ENCODE measurements at regions not wholly inside any gene's neighbourhood (a gene's known extent, or its start where the extent isn't known, plus 50 kb on each side); places are given as distances from the start of the nearest gene placed in this dataset.

- TF ChIP-seq CTCF (conservative IDR thresholded peaks at IDR 0.05; ENCODE audit: low read depth, low read length): no peak
- no peak overlapping the region for H3K4me3 ChIP-seq (ENCODE audit: low read depth, low read length)
- no peak for DNase-seq (ENCODE audit: low read depth)
Measured at GRCh38 chr13:62906896-62907295, 1491.2 kb upstream of the PCDH20 start.

- no peak overlapping the region for H3K4me3 ChIP-seq (ENCODE audit: low read depth, low read length)
- no peak for DNase-seq (ENCODE audit: low read depth)
- TF ChIP-seq CTCF (conservative IDR thresholded peaks at IDR 0.05; ENCODE audit: low read depth, low read length): no peak
Measured at GRCh38 chr13:62906469-62906868, 1490.8 kb upstream of the PCDH20 start.

- H3K4me3 ChIP-seq (ENCODE audit: low read depth, low read length): no peak overlapping the region
- DNase-seq (ENCODE audit: low read depth): no peak
- TF ChIP-seq CTCF (conservative IDR thresholded peaks at IDR 0.05; ENCODE audit: low read depth, low read length): no peak
Measured at GRCh38 chr13:62887046-62887445, 1471.4 kb upstream of the PCDH20 start.

- TF ChIP-seq CTCF (conservative IDR thresholded peaks at IDR 0.05; ENCODE audit: low read depth, low read length): no peak
- no peak overlapping the region for H3K4me3 ChIP-seq (ENCODE audit: low read depth, low read length)
- no peak for DNase-seq (ENCODE audit: low read depth)
Measured at GRCh38 chr13:62879071-62879470, 1463.4 kb upstream of the PCDH20 start.

- no peak overlapping the region for H3K4me3 ChIP-seq (ENCODE audit: low read depth, low read length)
- TF ChIP-seq CTCF (conservative IDR thresholded peaks at IDR 0.05; ENCODE audit: low read depth, low read length): no peak
- no peak for DNase-seq (ENCODE audit: low read depth)
Measured at GRCh38 chr13:62875118-62875640, 1459.5 kb upstream of the PCDH20 start.

GRCh38 chr13:62850331-62850730, 1434.7 kb upstream of the PCDH20 start:
- H3K4me3 ChIP-seq (ENCODE audit: low read depth, low read length): no peak overlapping the region
- DNase-seq (ENCODE audit: low read depth): no peak
- no peak for TF ChIP-seq CTCF (conservative IDR thresholded peaks at IDR 0.05; ENCODE audit: low read depth, low read length)

GRCh38 chr13:62847520-62847919, 1431.9 kb upstream of the PCDH20 start:
- H3K4me3 ChIP-seq (ENCODE audit: low read depth, low read length): no peak overlapping the region
- no peak for DNase-seq (ENCODE audit: low read depth)
- no peak for TF ChIP-seq CTCF (conservative IDR thresholded peaks at IDR 0.05; ENCODE audit: low read depth, low read length)
